NCI-H2107 treated with DMSO at 0.1 percent for 48 hours (cell line): ENCODE measurements at regions not wholly inside any gene's neighbourhood (a gene's known extent, or its start where the extent isn't known, plus 50 kb on each side); places are given as distances from the start of the nearest gene placed in this dataset.

Experiments
- DNase-seq: peaks from one replicate; lab custom pipeline; 2025; ENCODE audit not compliant: unreplicated experiment; lab: John Stamatoyannopoulos, UW

GRCh38 chr5:3734632-3735031 is 139.0 kb downstream of the IRX1 start:
- DNase-seq: no peak

- DNase-seq: no peak
Observed at GRCh38 chr5:3736466-3736865, 140.8 kb downstream of the IRX1 start.

DNA sequence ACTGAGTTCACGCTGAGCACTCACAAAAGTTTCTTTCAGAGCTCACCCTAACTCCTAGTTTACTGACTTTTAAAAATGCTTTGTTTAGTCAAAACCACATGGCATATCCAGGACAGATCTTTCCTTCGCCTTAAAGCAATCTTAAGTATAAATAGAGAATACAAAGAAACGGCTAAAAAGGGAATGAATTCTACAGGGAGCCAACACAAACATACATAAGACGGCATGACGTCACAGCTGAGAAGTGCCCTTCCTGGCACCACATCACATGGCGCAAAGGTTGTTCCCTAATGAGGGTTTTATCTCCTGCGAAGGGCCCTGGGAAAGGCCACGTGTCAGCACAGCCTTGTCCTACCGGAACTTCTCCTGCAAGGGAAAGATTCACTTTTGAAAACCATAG is 141.3 kb downstream of the IRX1 start:
- no peak for DNase-seq

DNA sequence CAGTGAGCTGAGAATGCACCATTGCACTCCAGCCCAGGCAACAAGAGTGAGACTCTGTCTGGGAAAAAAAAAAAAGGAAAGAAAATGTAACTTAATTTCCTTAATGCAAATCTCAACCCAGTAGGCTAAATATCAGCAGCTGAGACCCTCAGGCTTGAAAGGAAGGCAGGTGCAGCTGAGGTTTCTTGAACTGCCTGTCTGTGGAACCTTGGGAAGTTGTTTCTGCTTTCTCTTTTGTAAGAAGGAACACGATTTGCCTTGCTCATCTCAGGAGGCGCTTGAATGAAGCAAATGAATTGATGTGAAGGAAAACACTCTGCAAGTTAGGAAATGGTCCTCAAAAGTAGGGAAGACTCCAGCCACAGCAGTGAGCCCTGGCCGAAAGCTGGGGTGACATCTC is 143.3 kb downstream of the IRX1 start:
- no peak for DNase-seq

DNA sequence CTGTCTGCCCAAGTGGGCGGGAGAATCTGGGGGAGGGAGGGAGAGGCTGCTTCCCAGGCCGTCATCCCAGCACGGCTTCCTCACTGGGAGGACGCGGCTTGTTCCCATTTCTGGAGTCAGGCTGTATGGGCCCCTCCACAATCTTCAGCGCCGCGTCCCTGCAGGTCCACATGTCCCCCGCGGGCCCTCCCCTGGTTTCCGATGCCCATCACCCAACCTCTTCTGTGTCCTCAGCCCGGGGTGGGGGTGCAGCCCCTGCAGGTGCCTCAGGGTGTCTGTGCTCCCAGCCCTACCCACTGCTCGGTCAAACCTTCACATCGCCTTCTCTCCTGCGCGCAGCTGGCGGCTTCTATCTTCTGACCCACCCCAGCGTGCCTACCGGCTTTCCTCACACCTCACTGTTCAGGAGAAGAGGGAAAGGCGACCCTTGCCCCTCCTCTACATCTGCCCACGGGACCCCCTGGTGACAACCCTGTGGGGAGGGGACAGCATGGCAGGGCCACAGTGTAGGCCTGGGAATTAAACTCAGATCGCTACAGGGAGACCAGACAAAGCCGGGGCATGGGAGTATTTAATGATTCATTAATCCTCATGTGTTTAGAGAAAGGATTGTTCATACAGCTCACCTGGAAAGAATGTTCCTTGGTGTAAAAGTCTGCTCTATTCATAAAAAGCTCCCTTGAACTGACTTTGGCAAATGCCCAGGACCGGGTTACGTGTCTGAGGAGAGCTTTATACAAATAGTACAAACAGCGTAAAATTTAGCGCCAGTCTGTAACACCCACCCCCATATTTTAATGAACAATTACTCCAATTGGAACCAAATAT is 145.1 kb downstream of the IRX1 start:
- DNase-seq: no peak

GRCh38 chr5:3741374-3741770 is 145.7 kb downstream of the IRX1 start:
- DNase-seq: no peak

- DNase-seq: no peak
Observed at GRCh38 chr5:3742750-3743149, 147.1 kb downstream of the IRX1 start.

GRCh38 chr5:3751846-3752245 is 156.2 kb downstream of the IRX1 start:
- DNase-seq: no peak

GRCh38 chr5:3778000-3778550 is 182.4 kb downstream of the IRX1 start:
- DNase-seq: no peak

GRCh38 chr5:3778945-3779344 is 183.3 kb downstream of the IRX1 start:
- DNase-seq: no peak

DNA sequence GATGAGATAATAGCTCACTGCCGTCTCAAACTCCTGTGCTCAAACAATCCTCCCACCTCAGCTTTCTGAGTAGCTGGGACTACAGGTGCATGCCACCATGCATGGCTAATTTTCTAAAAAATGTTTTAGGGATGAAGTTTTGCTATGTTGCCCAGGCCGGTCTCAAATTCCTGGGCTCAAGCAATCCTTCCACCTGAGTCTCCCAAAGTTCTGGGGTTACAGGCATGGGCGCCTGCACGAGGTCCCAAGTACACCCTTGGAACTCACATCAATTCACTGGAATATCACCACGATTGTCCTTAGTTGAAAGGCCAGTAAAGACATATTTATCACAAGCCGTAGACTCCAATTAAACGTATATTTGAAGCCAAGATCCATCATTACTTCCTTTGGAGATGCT is 184.6 kb downstream of the IRX1 start:
- DNase-seq: no peak

- DNase-seq: no peak
Observed at GRCh38 chr5:3780907-3781306, 185.3 kb downstream of the IRX1 start.

DNA sequence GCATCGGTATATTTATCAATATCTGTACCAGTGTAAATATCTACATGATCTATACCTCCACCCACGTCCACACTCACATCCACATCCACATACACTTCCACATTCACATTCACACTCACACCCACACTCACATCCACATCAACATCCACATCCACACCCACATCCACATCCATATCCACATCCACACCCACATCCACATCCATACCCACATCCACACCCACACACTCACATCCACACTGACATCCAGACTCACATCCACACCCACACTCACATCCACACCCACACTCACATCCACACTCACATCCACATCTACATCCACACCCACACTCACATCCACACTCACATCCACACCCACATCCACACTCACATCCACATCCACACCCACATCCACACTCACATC is 189.2 kb downstream of the IRX1 start:
- no peak for DNase-seq

DNA sequence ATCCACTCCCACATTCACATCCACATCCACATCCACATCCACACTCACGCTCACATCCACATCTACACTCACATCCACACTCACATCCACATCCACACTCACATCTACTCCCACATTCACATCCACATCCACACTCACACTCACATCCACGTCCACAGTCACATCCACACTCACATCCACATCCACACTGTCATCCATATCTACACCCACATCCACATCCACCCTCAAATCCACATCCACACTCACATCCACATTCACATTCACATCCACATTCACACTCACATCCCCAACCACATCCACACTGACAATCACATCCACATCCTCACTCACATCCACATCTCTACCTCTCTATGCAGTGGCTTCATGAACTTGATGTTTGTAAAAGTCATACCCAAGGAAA is 190.5 kb downstream of the IRX1 start:
- DNase-seq: no peak

DNA sequence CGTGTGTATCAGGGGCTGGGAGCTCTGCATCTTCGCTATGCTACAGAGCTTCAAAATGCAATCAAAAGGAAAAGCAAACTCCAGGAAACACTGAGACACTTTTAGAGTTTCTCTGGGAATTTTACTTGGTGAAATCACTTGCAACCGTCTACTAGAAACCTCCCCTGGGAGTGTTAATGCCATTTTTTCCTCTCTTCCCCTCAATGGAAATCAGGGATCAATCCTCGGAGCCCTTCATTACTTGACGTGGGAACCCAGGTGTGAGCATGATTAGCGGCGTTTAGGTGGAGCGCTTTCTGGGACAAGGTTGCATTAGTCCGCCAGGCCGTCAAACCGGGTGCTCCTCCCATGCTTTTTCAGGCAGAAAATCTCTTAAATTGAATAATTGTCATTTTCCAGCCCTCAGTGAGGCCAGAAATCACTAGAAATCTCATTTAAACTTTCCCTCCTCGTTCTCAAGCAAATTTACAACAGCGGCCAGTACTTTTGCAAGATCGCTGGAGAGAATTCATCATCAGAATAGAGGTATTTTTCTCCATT is 191.3 kb downstream of the IRX1 start:
- no peak for DNase-seq

DNA sequence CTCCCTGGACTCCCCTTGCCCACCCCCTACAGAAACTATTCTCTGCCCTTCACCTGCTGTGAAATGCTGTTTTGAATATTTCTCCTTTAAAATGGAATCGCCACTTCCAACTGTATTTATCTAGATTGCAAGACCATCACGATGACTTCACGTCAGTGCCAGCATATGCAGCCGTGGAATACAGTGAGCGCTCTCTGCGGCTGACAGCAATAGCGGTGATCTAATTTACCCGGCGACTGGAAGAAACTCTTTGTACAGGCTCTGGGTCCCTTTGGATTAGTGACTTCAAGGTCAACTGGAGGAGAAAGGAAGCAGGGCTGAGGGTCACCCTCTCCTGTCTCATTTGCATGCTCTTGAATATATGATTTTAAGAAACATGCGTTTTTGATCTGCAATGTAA is 192.0 kb downstream of the IRX1 start:
- no peak for DNase-seq

DNA sequence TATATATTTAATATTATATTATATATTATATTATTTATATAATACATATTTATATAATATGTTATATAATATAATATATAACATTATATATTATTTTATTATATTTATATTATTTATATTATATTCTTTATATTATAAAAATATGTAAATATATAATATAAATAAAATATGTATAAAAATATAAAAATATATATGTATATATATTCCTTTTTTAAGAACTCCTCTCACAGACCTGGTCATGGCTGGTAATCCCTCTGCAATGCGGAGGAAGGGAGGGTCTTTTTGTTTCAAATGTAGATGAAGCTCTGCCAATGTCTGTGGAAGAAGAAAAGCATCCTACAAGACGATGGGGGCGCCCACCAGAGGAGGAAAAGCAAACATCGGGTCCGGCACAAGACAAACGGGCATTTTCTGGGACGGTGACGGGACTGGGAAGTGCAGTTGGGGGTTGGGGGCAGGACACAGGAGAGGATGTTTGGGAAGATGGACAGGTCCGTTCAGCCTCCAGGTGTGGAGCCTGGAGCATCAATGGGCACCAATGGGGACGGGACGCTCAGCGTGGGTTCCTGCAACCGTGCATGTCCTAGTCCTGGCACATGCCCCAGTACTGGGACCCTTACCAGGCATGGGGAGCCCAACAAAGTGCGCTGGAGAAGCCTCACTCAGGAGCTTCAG is 194.0 kb downstream of the IRX1 start:
- no peak for DNase-seq

- DNase-seq: no peak
Observed at GRCh38 chr5:3793162-3793561, 197.5 kb downstream of the IRX1 start.

GRCh38 chr5:3794611-3795010 is 199.0 kb downstream of the IRX1 start:
- no peak for DNase-seq

DNA sequence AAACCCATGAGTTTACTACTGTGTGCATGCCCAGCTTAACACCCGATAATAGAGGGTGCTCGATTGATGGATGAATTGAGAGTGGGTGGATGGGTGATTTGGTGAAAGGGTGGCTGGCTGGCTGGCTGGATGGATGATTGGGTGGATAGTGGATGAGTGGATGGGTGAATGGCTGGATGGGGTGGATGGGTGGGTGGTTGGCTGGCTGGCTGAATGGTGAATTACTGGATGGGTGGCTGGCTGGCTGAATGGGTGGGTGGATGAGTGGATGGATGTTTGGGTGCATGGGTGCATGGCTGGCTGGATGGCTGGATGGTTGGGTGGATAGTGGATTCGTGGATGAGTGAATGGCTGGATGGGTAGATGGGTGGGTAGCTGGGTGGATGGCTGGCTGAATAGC is 201.1 kb downstream of the IRX1 start:
- DNase-seq: no peak

- no peak for DNase-seq
Observed at GRCh38 chr5:3801967-3802366, 206.3 kb downstream of the IRX1 start.

GRCh38 chr5:3809455-3809854 is 213.8 kb downstream of the IRX1 start:
- no peak for DNase-seq
